22Rv1 (cell line): ENCODE measurements at regions not wholly inside any gene's neighbourhood (a gene's known extent, or its start where the extent isn't known, plus 50 kb on each side); places are given as distances from the start of the nearest gene placed in this dataset.

Experiments
- H3K27ac ChIP-seq: fragments of 450-650 bp; 2 replicates; pipeline ENCODE4 v1.5.1; 2017
- CTCF ChIP-seq: fragments of 450-650 bp; IDR thresholded peaks from 2 replicates; pipeline ENCODE4 v1.5.1; 2017; ENCODE audit warnings: mild to moderate bottlenecking
- ZFX ChIP-seq: fragments of 450-650 bp; IDR thresholded peaks from 2 replicates; pipeline ENCODE4 v1.6.1; 2017; ENCODE audit warnings: antibody characterized with exemption, borderline replicate concordance

GRCh38 chr11:134625151-134625550, 213.1 kb upstream of the B3GAT1 start:
- no peak overlapping the region for H3K27ac ChIP-seq
- no peak for TF ChIP-seq CTCF
- no peak for TF ChIP-seq ZFX

- TF ChIP-seq CTCF = no peak
- TF ChIP-seq ZFX = no peak
- no peak overlapping the region for H3K27ac ChIP-seq
Measured at GRCh38 chr11:134624166-134624920, 212.3 kb upstream of the B3GAT1 start.

- no peak overlapping the region for H3K27ac ChIP-seq
- no peak for TF ChIP-seq CTCF
- no peak for TF ChIP-seq ZFX
Measured at GRCh38 chr11:134623711-134624110, 211.7 kb upstream of the B3GAT1 start.

GRCh38 chr11:134622458-134622857, 210.4 kb upstream of the B3GAT1 start:
- no peak overlapping the region for H3K27ac ChIP-seq
- no peak for TF ChIP-seq ZFX
- no peak for TF ChIP-seq CTCF

- no peak for TF ChIP-seq ZFX
- TF ChIP-seq CTCF = no peak
- no peak overlapping the region for H3K27ac ChIP-seq
Measured at GRCh38 chr11:134617360-134617759, 205.3 kb upstream of the B3GAT1 start.

GRCh38 chr11:134616038-134616437, 204.0 kb upstream of the B3GAT1 start:
- H3K27ac ChIP-seq = no peak overlapping the region
- TF ChIP-seq ZFX = no peak
- TF ChIP-seq CTCF = no peak

- no peak overlapping the region for H3K27ac ChIP-seq
- TF ChIP-seq CTCF (no peak), ZFX (no peak)
Measured at GRCh38 chr11:134615041-134615615, 203.1 kb upstream of the B3GAT1 start.
